D721Med (cell line): ENCODE measurements at regions not wholly inside any gene's neighbourhood (a gene's known extent, or its start where the extent isn't known, plus 50 kb on each side); places are given as distances from the start of the nearest gene placed in this dataset.

ENCODE experiments used
- DNase-seq: peaks from one replicate; pipeline ENCODE4 v3.0.0; 2011; ENCODE audit warnings: low spot score; ENCODE audit not compliant: insufficient read length
- FAIRE-seq: peaks from 2 replicates; lab custom pipeline; 2011; peaks lifted over from hg19 to GRCh38; lab: Jason Lieb, UNC
- CTCF ChIP-seq: IDR thresholded peaks from 2 replicates; pipeline ENCODE4 v1.5.1; 2012; ENCODE audit warnings: mild to moderate bottlenecking, control low read depth; ENCODE audit not compliant: insufficient read depth; ENCODE audit errors: missing control alignments

GRCh38 chr2:168401048-168401556 is 55.0 kb upstream of the CERS6 start:
- no peak for TF ChIP-seq CTCF
- DNase-seq = no peak
- no peak for FAIRE-seq

GRCh38 chr2:168401771-168402170 is 54.3 kb upstream of the CERS6 start:
- FAIRE-seq = no peak
- DNase-seq = no peak
- TF ChIP-seq CTCF = no peak

- no peak for TF ChIP-seq CTCF
- FAIRE-seq (no peak), DNase-seq (no peak)
Measured at GRCh38 chr2:168402531-168402930, 53.5 kb upstream of the CERS6 start.

GRCh38 chr2:168403736-168404135 is 52.3 kb upstream of the CERS6 start:
- DNase-seq (no peak), FAIRE-seq (no peak)
- TF ChIP-seq CTCF = no peak

- TF ChIP-seq CTCF = no peak
- DNase-seq = no peak
- no peak for FAIRE-seq
Measured at GRCh38 chr2:168404764-168405163, 51.3 kb upstream of the CERS6 start.
